Keratinocyte (primary cell): ENCODE measurements at regions not wholly inside any gene's neighbourhood (a gene's known extent, or its start where the extent isn't known, plus 50 kb on each side); places are given as distances from the start of the nearest gene placed in this dataset.

ENCODE experiments used
- DNase-seq: peaks from one replicate; pipeline ENCODE4 v3.0.0-alpha.2; 2011; ENCODE audit warnings: low read depth, missing footprints, low spot score
- FAIRE-seq: peaks from 2 replicates; lab custom pipeline; 2011; peaks lifted over from hg19 to GRCh38; lab: Jason Lieb, UNC
- H2AFZ ChIP-seq: 2 replicates; pipeline ENCODE4 v1.6.0; 2012; ENCODE audit warnings: low read length, control low read depth, inconsistent platforms; ENCODE audit not compliant: control insufficient read depth
- H3K27ac ChIP-seq: 2 replicates; pipeline ENCODE4 v1.5.1; 2011; ENCODE audit warnings: low read length; ENCODE audit not compliant: control insufficient read depth, insufficient read depth
- H3K27me3 ChIP-seq: 3 replicates; pipeline ENCODE4 v1.6.0; 2011; ENCODE audit warnings: low read length; ENCODE audit not compliant: control insufficient read depth, insufficient read depth; ENCODE audit errors: extremely low read depth
- H3K36me3 ChIP-seq, 2 experiments: 2 replicates in 1 of 2; 3 replicates in 1 of 2; pipeline ENCODE4 v1.5.1; 2011; ENCODE audit warnings: low read length in 2 of 2, mild to moderate bottlenecking in 1 of 2; ENCODE audit not compliant: control insufficient read depth in 2 of 2, insufficient read depth in 2 of 2; ENCODE audit errors: extremely low read depth in 1 of 2
- H3K4me1 ChIP-seq: 3 replicates; pipeline ENCODE4 v1.5.1; 2011; ENCODE audit warnings: low read length; ENCODE audit not compliant: control insufficient read depth, insufficient read depth; ENCODE audit errors: extremely low read depth
- H3K4me2 ChIP-seq: 3 replicates; pipeline ENCODE4 v1.6.0; 2011; ENCODE audit warnings: low read depth, low read length; ENCODE audit not compliant: control insufficient read depth, insufficient read depth; ENCODE audit errors: extremely low read depth
- H3K4me3 ChIP-seq, 3 experiments: fragments of 200-600 bp in 1 of 3; sonication (generic) in 1 of 3; 2 replicates in 2 of 3; 3 replicates in 1 of 3; pipeline ENCODE4 v1.5.1; 2011 to 2016; ENCODE audit warnings: low read length in 3 of 3, mild to moderate bottlenecking in 3 of 3, control low read depth in 2 of 3, inconsistent platforms in 1 of 3, low read depth in 1 of 3, mixed read lengths in 1 of 3, mixed run types in 1 of 3, moderate library complexity in 1 of 3; ENCODE audit not compliant: control insufficient read depth in 2 of 3, insufficient read depth in 2 of 3; ENCODE audit errors: extremely low read depth in 1 of 3
- H3K79me2 ChIP-seq: 2 replicates; pipeline ENCODE4 v1.6.0; 2012; ENCODE audit warnings: low read length; ENCODE audit not compliant: control insufficient read depth, insufficient read depth
- H3K9ac ChIP-seq: 3 replicates; pipeline ENCODE4 v1.6.0; 2011; ENCODE audit warnings: low read length; ENCODE audit not compliant: control insufficient read depth, insufficient read depth; ENCODE audit errors: extremely low read depth
- H3K9me1 ChIP-seq: 3 replicates; pipeline ENCODE4 v1.6.0; 2011; ENCODE audit warnings: low read length; ENCODE audit not compliant: control insufficient read depth, insufficient read depth; ENCODE audit errors: extremely low read depth
- H3K9me3 ChIP-seq: 2 replicates; pipeline ENCODE4 v1.5.1; 2012; ENCODE audit warnings: low read depth, low read length; ENCODE audit not compliant: control insufficient read depth
- H4K20me1 ChIP-seq: 3 replicates; pipeline ENCODE4 v1.6.0; 2011; ENCODE audit warnings: low read length; ENCODE audit not compliant: control insufficient read depth, insufficient read depth; ENCODE audit errors: extremely low read depth
- CTCF ChIP-seq, 3 experiments: IDR thresholded peaks in 1 of 3; conservative IDR thresholded peaks in 1 of 3; optimal IDR thresholded peaks in 1 of 3; 2 replicates in 2 of 3; 3 replicates in 1 of 3; pipeline versions ENCODE3 to v1.5.1; 2011; ENCODE audit warnings: low read length in 3 of 3, mild to moderate bottlenecking in 3 of 3, moderate library complexity in 2 of 3, control low read depth in 1 of 3, inconsistent platforms in 1 of 3; ENCODE audit not compliant: insufficient read depth in 2 of 3; ENCODE audit errors: extremely low read depth in 1 of 3
- EZH2 ChIP-seq: IDR thresholded peaks from one replicate; pipeline ENCODE4 v1.6.1; 2012; ENCODE audit warnings: inconsistent platforms, mild to moderate bottlenecking, low read length, moderate library complexity
- dilution Hi-C: fragments of 300-500 bp; cut with MboI; formaldehyde crosslinking; loops from one replicate; pipeline ENCODE4 v1.7.0; 2020; ENCODE audit warnings: low sequenced_read_pairs; ENCODE audit not compliant: extremely low pct_ligation_motif_present

DNA sequence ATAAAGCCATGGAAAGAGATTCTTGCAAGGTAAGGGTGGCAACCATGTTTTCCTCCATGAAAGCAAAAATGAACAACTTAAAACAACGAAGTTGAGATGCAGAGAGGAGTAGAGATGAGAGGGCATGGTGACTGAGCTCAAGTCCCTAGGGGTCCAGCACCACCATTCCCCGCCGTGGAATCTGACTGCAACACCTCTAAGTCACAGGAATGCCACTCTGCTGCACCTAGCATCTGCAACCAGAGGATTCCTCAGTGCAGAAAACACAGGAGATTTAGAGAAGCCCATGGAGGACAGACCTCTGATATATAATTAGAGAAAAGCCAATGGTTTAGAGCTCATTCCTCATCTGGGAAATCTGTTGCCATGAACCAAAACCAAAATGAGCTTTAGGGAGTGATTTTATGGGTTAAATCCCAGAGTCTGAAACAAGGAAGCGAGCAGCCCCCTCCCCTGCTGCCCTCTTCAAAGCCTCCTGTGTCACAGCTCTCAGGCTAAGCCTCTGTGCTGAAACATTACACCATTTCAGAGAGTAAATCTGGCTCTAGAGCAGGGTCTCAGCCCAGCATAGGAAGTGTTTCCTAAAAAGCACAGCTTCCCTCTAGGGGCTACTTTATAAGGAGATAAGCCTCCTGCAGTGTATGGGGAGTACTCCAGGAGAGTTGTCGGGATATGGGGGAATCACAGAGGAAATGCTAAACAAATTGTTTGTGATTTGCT is 1043.6 kb downstream of the UQCRFS1 start:
- no peak overlapping the region for H2AFZ ChIP-seq
- H3K4me2 ChIP-seq: no peak overlapping the region
- H3K4me3 ChIP-seq: no peak overlapping the region
- H3K9me1 ChIP-seq: no peaks in the 10 kb centered on the region
- H3K4me1 ChIP-seq: no peaks in the 10 kb centered on the region
- H4K20me1 ChIP-seq: no peaks in the 10 kb centered on the region
- H3K9me3 ChIP-seq: peaks cover 9% of the 10 kb centered on the region
- dilution Hi-C loops: no loop called here
- H3K27ac ChIP-seq: no peak overlapping the region
- FAIRE-seq (no peak), DNase-seq (no peak)
- no peaks in the 10 kb centered on the region for H3K27me3 ChIP-seq
- no peaks in the 10 kb centered on the region for H3K79me2 ChIP-seq
- TF ChIP-seq EZH2 (no peak), CTCF (optimal IDR thresholded peaks at IDR 0.05 in 1 of 3, IDR thresholded peaks at IDR 0.05 in 1 of 3, conservative IDR thresholded peaks at IDR 0.05 in 1 of 3; ENCODE audit: extremely low read depth in 1 of 3, insufficient read depth in 2 of 3, low read length in 3 of 3) (no peak)
- H3K36me3 ChIP-seq: no peaks in the 10 kb centered on the region
- no peak overlapping the region for H3K9ac ChIP-seq

DNA sequence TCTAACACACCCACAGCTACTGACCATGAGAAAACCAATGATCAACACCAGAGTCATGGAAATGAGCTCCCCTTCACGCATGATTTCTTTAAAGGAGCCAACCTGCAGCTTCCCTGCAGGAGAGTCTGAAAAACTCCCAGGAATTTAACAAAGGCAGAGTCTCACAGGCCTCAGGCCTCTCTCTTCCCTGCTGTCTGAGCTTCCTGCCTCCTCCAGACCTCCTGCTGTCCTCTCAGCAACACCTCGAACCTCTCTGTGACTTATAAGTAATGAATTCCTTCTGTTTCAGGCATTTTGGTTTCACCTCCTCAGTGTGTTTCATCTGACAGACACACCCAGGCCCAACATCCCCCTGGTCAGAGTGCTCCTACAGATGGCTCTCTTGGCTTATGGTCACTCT is 1044.4 kb downstream of the UQCRFS1 start:
- TF ChIP-seq CTCF (optimal IDR thresholded peaks at IDR 0.05 in 1 of 3, IDR thresholded peaks at IDR 0.05 in 1 of 3, conservative IDR thresholded peaks at IDR 0.05 in 1 of 3; ENCODE audit: extremely low read depth in 1 of 3, insufficient read depth in 2 of 3, low read length in 3 of 3): no peak
- TF ChIP-seq EZH2: no peak
- no peaks in the 10 kb centered on the region for H3K9me1 ChIP-seq
- H3K4me3 ChIP-seq: no peak overlapping the region
- no peak for FAIRE-seq
- no peaks in the 10 kb centered on the region for H3K27me3 ChIP-seq
- no peak overlapping the region for H3K4me2 ChIP-seq
- H3K4me1 ChIP-seq: no peaks in the 10 kb centered on the region
- no peak overlapping the region for H3K27ac ChIP-seq
- peaks cover 7% of the 10 kb centered on the region for H3K9me3 ChIP-seq
- H2AFZ ChIP-seq: no peak overlapping the region
- H4K20me1 ChIP-seq: no peaks in the 10 kb centered on the region
- H3K9ac ChIP-seq: no peak overlapping the region
- no peaks in the 10 kb centered on the region for H3K36me3 ChIP-seq
- dilution Hi-C loops: no loop called here
- DNase-seq: no peak
- H3K79me2 ChIP-seq: no peaks in the 10 kb centered on the region
